Fibroblast of lung (primary cell): ENCODE measurements at regions not wholly inside any gene's neighbourhood (a gene's known extent, or its start where the extent isn't known, plus 50 kb on each side); places are given as distances from the start of the nearest gene placed in this dataset.

Experiments
- DNase-seq, 2 donors: peaks; one replicate each; pipeline versions ENCODE4 v3.0.0 to v3.0.0-alpha.2; 2010; ENCODE audit warnings: low read depth in 2 of 2
- H2AFZ ChIP-seq: 2 replicates; pipeline ENCODE4 v1.5.1; 2012; ENCODE audit warnings: low read length, control low read depth, inconsistent platforms
- H3K27ac ChIP-seq: 2 replicates; pipeline ENCODE4 v1.5.1; 2011; ENCODE audit warnings: low read length, control low read depth; ENCODE audit not compliant: insufficient read depth
- H3K27me3 ChIP-seq: 2 replicates; pipeline ENCODE4 v1.5.1; 2011; ENCODE audit warnings: mild to moderate bottlenecking, low read length; ENCODE audit not compliant: control insufficient read depth, insufficient read depth
- H3K36me3 ChIP-seq: 2 replicates; pipeline ENCODE4 v1.5.1; 2011; ENCODE audit warnings: low read length; ENCODE audit not compliant: control insufficient read depth, insufficient read depth
- H3K4me1 ChIP-seq: 2 replicates; pipeline ENCODE4 v1.5.1; 2011; ENCODE audit warnings: low read length; ENCODE audit not compliant: control insufficient read depth, insufficient read depth; ENCODE audit errors: extremely low read depth
- H3K4me2 ChIP-seq: 2 replicates; pipeline ENCODE4 v1.5.1; 2011; ENCODE audit warnings: low read length, control low read depth; ENCODE audit not compliant: insufficient read depth; ENCODE audit errors: extremely low read depth
- H3K4me3 ChIP-seq, 4 experiments: fragments of 200-600 bp in 1 of 4; sonication (generic) in 1 of 4; replicated peaks in 1 of 4; 2 replicates each; pipeline ENCODE4 v1.5.1; 2011 to 2016; ENCODE audit warnings: low read length in 4 of 4, low read depth in 3 of 4, mild to moderate bottlenecking in 3 of 4, control low read depth in 2 of 4, inconsistent platforms in 1 of 4, mixed read lengths in 1 of 4; ENCODE audit not compliant: insufficient read depth in 1 of 4; ENCODE audit errors: control extremely low read depth in 1 of 4
- H3K79me2 ChIP-seq: 2 replicates; pipeline ENCODE4 v1.5.1; 2012; ENCODE audit warnings: mild to moderate bottlenecking, low read length, inconsistent platforms; ENCODE audit not compliant: control insufficient read depth, insufficient read depth
- H3K9ac ChIP-seq: 2 replicates; pipeline ENCODE4 v1.5.1; 2011; ENCODE audit warnings: mild to moderate bottlenecking, low read length, control low read depth; ENCODE audit not compliant: insufficient read depth
- H3K9me3 ChIP-seq: 2 replicates; pipeline ENCODE4 v1.5.1; 2012; ENCODE audit warnings: low read depth, low read length; ENCODE audit not compliant: control insufficient read depth, insufficient read depth
- H4K20me1 ChIP-seq: 2 replicates; pipeline ENCODE4 v1.5.1; 2011; ENCODE audit warnings: low read length; ENCODE audit not compliant: control insufficient read depth, insufficient read depth; ENCODE audit errors: extremely low read depth
- EZH2 ChIP-seq: IDR thresholded peaks from 2 replicates; pipeline ENCODE4 v1.5.1; 2012; ENCODE audit warnings: low read length, control low read depth, mild to moderate bottlenecking; ENCODE audit errors: missing control alignments
- TF ChIP-seq, protein P1 (sequence below), 2 donors: IDR thresholded peaks in 1 of 2; conservative IDR thresholded peaks in 1 of 2; 1 replicate in 1 of 2; 2 replicates in 1 of 2; pipeline ENCODE4 v1.5.1; 2011 to 2012; ENCODE audit warnings: low read length in 2 of 2, control low read depth in 1 of 2, inconsistent platforms in 1 of 2, low read depth in 1 of 2, mild to moderate bottlenecking in 1 of 2

DNA sequence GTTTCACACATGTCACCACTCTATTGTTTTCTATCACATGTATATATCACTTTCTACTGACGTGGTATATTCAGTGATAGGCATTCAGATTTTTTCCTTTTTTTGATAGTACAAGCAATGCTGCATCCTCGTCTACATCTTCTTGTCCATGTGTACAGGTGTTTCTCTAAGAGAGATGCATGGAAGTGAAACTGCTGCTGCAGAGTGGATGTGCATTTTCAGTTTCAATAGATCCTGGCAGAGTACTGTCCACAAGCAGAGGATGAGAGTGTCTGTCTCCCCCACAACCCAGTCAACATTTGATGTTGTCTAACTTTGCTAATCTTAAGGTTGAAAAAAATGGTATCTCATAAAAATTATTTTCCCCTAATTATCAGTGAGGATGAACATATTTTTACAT lies 194.0 kb upstream of the CASK start:
- Histone ChIP-seq H3K27ac (no peak overlapping the region), H2AFZ (no peak overlapping the region), H3K79me2 (no peaks in the 10 kb centered on the region), H3K9ac (no peak overlapping the region), H3K4me2 (no peak overlapping the region), H3K27me3 (no peaks in the 10 kb centered on the region), H3K4me3 (no peak overlapping the region), H3K36me3 (no peaks in the 10 kb centered on the region), H3K9me3 (no peaks in the 10 kb centered on the region), H3K4me1 (no peaks in the 10 kb centered on the region), H4K20me1 (no peaks in the 10 kb centered on the region)
- DNase-seq: no peak
- TF ChIP-seq, protein P1, sequence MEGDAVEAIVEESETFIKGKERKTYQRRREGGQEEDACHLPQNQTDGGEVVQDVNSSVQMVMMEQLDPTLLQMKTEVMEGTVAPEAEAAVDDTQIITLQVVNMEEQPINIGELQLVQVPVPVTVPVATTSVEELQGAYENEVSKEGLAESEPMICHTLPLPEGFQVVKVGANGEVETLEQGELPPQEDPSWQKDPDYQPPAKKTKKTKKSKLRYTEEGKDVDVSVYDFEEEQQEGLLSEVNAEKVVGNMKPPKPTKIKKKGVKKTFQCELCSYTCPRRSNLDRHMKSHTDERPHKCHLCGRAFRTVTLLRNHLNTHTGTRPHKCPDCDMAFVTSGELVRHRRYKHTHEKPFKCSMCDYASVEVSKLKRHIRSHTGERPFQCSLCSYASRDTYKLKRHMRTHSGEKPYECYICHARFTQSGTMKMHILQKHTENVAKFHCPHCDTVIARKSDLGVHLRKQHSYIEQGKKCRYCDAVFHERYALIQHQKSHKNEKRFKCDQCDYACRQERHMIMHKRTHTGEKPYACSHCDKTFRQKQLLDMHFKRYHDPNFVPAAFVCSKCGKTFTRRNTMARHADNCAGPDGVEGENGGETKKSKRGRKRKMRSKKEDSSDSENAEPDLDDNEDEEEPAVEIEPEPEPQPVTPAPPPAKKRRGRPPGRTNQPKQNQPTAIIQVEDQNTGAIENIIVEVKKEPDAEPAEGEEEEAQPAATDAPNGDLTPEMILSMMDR (conservative IDR thresholded peaks at IDR 0.05 in 1 of 2, IDR thresholded peaks at IDR 0.05 in 1 of 2; ENCODE audit: low read depth in 1 of 2, low read length in 2 of 2): no peak
- TF ChIP-seq EZH2: no peak

DNA sequence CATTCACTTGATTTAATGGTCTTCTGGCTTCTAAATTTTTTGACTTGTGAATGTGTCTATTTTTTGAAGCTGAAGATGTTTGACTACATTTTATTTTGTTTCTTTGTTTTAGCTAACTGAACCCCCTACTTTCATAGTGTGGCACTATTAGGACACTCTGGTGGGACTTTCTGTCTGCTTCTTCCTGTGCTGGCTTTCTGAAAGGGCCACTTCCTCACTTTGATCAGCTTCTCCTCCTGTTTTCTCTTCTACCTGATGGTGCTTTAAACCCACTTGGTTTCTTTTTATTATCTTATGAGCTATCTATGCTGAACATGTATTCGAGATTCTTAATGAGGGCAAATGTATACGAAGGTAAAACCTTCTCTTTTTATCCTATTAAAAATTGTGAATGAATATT lies 186.1 kb upstream of the CASK start:
- Histone ChIP-seq H3K4me3 (no peak overlapping the region), H3K4me1 (no peaks in the 10 kb centered on the region), H3K36me3 (no peaks in the 10 kb centered on the region), H3K27ac (no peak overlapping the region), H3K9me3 (no peaks in the 10 kb centered on the region), H2AFZ (no peak overlapping the region), H3K79me2 (no peaks in the 10 kb centered on the region), H3K4me2 (no peak overlapping the region), H4K20me1 (no peaks in the 10 kb centered on the region), H3K9ac (no peak overlapping the region), H3K27me3 (no peaks in the 10 kb centered on the region)
- TF ChIP-seq, protein P1 (conservative IDR thresholded peaks at IDR 0.05 in 1 of 2, IDR thresholded peaks at IDR 0.05 in 1 of 2; ENCODE audit: low read depth in 1 of 2, low read length in 2 of 2): no peak
- TF ChIP-seq EZH2: no peak
- no peak for DNase-seq

GRCh38 chrX:42107495-42108488 lies 184.4 kb upstream of the CASK start:
- Histone ChIP-seq H3K27me3 (no peaks in the 10 kb centered on the region), H3K79me2 (no peaks in the 10 kb centered on the region), H3K4me1 (no peaks in the 10 kb centered on the region), H3K4me2 (no peak overlapping the region), H2AFZ (no peak overlapping the region), H3K9ac (no peak overlapping the region), H3K36me3 (no peaks in the 10 kb centered on the region), H3K4me3 (no peak overlapping the region), H3K9me3 (no peaks in the 10 kb centered on the region), H4K20me1 (no peaks in the 10 kb centered on the region), H3K27ac (no peak overlapping the region)
- no peak for TF ChIP-seq EZH2
- TF ChIP-seq, protein P1 (conservative IDR thresholded peaks at IDR 0.05 in 1 of 2, IDR thresholded peaks at IDR 0.05 in 1 of 2; ENCODE audit: low read depth in 1 of 2, low read length in 2 of 2): no peak
- DNase-seq: peak in 1 of 2 donors; percentile 5
